NT2/D1 (cell line): ENCODE measurements at regions not wholly inside any gene's neighbourhood (a gene's known extent, or its start where the extent isn't known, plus 50 kb on each side); places are given as distances from the start of the nearest gene placed in this dataset.

Source experiments
- SUZ12 ChIP-seq: IDR thresholded peaks from 2 replicates; pipeline ENCODE4 v1.6.1; 2011; ENCODE audit not compliant: insufficient read length, insufficient read depth; ENCODE audit errors: extremely low read depth
- YY1 ChIP-seq: IDR thresholded peaks from 2 replicates; pipeline ENCODE4 v1.6.1; 2011; ENCODE audit not compliant: insufficient read length, insufficient read depth
- ZNF274 ChIP-seq: IDR thresholded peaks from 2 replicates; pipeline ENCODE4 v1.6.1; 2011; ENCODE audit warnings: mild to moderate bottlenecking, low read depth, low read length

DNA sequence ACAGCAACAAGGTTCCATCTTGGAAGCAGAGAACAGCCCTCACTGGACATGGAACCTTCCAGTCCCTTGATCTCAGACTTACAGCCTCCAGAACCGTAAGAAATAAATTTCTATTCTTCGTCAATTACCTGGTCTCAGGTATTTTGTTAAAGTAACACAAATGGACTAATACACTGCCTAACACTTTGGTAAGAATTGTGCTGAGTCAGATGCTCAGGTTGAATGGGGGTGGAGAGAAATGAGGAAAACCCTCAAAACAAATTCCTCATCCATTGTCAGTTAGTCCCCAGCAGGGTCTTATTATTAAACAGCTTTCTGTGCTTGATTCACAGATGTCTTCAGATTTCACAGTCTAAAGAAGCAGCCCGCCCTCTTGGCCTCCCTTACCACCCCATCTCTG, 306.2 kb upstream of the SLCO3A1 start:
- TF ChIP-seq SUZ12 (no peak), ZNF274 (no peak), YY1 (no peak)
